G401.6 (cell line): ENCODE measurements at regions not wholly inside any gene's neighbourhood (a gene's known extent, or its start where the extent isn't known, plus 50 kb on each side); places are given as distances from the start of the nearest gene placed in this dataset.
"Not testable (repeated sequence)": the region's sequence is repeated elsewhere in the genome, so short reads cannot be mapped to it uniquely, and the experiment has no call there.

Experiments used
- FAIRE-seq: peaks from 2 replicates; lab custom pipeline; 2012; peaks lifted over from hg19 to GRCh38; lab: Jason Lieb, UNC

DNA sequence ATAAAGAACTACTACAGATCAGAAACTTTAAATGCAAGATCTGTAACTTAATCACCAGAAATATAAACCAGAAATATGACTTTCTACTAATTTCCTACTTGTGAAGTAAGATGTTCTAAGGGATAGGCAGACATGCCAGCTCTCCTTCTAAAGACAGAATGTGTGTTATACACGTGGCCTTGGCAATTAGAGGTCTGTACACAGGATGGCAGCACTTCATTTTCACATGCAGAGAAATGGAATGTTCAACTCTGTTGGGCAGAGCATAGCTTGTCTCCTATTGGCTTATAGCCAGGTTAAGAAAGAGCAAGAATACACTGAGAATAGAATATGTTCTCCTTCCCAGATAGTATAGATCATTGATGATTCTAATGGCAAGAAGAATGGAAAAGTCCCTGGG is 403.8 kb downstream of the DAD1 start:
- no peak for FAIRE-seq

DNA sequence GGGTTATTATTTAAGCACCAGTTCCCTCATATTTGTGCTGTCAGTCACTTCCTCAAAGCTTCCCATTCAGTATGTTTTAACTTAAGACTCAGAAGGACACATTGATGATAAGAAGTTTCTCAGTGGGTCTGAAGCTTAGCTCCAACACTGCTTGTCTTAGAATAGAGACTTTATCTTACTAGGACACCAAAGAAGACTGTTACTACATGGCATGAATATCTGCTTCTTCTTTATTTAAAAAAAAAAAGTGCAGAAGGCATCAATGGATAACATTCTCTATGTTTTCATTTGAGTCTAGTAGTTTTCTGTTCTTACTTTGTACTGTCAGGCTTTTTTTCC is 404.2 kb downstream of the DAD1 start:
- no peak for FAIRE-seq

DNA sequence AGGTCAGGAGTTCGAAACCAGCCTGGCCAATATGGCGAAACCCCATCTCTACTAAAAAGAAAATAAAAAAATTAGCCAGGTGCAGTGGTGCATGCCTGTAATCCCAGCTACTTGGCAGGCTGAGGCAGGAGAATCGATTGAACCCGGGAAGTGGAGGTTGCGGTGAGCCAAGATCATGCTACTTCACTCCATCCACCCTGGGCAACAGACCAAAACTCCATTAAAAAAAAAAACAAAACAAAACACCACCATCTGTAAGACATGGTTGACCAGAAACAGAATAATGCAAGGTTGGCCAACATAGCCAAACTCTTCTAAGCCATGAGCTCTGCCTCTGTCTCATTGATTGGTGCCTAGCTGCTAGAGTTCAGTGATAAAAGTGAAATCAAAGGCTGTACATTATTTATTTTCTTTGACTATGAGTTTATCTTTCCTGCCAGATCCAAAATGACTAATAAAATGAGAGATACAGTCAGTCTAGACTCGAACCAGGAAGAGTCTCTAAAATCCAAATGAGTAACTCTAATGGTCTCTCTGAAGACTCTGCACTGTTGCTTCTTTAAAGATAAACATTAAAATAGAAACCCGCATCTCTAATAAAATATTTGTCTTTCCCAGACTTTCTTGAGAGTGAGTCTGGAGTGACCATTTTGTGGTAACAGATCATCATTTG is 404.7 kb downstream of the DAD1 start:
- FAIRE-seq: no peak

DNA sequence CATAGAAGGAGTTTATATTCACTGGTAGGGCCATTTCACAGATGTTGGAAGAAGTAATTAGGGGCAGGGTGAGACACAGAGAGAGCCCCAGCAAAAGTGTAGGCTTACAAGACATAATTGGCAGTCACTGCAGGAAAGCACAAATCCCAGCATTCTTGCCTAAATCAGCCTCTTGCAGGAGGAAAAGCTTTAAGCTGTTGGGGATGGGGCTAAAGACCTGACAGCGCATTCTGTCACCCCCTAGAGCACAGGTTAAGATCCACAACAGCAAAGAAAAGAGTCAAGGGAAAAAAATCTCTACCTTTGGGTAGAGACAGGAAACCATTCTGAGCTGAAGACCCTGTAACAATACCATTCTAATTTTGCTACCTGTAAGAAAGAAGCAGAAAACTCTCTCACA is 409.0 kb downstream of the DAD1 start:
- no peak for FAIRE-seq

DNA sequence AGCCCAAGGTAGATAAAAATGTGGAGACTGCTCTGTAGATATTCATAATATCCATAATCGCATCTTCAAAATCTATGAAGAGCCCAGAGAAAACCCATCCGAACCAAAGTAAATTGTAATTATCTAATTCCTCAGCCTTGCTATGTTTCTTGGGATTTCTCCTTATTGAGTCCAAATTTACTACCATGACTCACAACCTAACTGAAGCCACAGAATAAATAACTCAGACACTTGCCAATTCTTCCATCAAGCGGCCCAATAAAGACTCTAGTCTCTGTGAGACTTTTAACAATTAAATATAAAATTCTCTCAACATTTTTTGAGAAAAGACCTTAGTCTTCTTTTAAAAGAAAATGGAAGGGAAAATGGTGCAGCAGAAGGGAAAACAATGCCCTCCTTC is 409.8 kb downstream of the DAD1 start:
- FAIRE-seq: no peak

DNA sequence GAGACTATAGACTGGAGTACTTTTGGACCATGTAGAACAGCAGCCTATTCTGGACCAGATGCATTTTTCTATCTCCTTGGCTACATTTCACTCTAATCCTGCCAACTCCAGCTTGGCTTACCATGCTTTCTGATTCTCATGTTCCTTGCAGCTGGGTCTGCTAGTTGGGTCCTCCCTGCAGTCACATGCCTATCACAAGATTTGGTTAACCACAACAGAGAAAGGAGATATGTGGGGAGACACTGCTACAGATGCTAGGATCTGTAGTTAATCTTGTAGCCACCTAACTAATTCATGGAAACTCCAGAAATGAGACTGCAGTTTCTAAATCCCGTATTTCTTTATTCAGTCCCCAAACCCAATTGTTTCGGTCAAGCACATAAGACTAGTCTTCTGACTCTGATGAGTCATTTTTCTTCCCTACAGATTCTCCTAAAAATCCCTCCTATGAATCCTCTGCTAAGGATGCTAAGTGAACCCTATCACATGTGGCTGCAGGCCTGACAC is 410.6 kb downstream of the DAD1 start:
- FAIRE-seq: no peak

DNA sequence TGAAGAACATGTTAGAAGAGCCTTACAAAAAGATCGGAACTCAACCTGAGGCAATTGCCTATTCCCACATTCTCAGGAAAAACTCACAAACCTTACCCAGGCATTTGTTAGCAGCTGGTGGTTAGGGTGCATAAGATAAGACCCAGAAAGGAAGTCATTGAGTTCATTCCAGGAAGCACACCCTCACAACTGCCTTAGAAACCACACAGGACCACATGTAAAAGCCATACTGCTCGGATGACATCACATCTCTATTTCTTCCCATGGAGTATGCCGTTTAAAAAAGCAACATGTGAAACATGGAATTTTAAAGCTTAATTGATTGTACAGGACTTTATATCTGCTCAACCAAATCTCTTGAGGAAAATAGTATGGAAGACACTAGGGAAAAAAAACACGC is 411.2 kb downstream of the DAD1 start:
- FAIRE-seq: no peak

DNA sequence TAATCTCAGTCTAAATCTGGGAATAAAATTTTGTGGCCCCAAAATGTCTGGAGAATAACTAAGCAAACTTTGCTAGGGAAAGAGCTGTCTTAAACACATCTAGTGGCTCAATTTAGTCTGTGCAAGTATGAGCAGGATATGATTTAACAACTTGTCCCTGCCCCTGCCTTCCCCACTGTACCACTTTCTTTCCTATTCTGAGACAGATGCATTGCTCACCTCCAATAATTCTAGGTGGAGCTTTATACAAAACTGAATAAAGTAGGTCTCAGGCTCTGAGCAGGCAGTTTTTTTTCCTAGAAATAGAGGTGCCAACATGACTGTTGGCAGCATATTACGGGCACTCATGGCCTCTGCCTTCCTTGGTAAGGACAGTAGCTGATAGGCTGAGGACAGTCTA is 412.1 kb downstream of the DAD1 start:
- FAIRE-seq: no peak

DNA sequence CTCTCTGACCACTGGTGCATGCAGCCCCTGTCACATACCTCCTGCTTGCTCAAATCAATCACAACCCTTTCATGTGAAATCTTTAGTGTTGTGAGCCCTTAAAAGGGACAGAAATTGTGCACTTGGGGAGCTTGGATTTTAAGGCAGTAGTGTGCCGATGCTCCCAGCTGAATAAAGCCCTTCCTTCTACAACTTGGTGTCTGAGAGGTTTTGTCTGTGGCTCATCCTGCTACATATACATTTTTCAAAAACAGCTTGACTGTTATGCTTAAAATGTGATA is 413.8 kb downstream of the DAD1 start:
- not testable (repeated sequence) for FAIRE-seq

DNA sequence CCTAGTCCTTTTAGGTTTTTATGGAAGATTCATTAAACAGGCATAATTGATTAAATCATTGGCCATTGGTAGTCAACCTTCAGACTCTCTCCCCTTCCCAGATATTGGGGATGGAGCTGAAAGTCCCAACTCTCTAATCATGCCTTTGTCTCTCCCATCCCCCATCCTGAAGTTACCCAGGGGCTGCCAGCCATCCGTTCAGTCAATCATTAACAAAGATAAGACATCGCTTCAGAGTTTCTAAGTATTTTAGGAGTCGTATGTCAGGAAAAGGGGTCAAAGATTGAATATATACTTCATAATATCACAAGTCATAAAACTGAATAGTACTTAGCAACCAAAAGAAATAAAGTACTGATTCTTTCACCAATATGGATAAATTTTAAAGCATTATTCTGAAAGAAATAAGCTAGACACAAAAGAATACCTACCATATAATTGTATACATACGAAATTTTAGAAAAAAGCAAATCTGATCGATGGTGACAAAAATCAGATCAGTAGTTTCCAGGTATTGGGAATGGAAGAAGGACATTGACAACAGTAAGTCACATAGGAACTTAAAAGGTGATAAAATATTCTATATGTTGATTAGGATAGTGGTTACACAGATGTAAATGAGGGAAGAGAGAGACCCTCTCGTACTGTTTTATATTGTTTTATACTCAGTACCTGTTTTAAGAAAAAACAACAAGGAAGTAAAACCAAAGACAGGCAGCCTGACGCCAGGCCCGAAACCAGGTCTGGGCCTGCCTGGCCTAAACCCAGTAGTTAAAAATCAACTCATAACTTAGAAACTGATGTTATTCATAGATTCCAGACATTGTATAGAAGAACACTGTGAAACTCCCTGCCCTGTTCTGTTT is 414.4 kb downstream of the DAD1 start:
- FAIRE-seq: no peak

DNA sequence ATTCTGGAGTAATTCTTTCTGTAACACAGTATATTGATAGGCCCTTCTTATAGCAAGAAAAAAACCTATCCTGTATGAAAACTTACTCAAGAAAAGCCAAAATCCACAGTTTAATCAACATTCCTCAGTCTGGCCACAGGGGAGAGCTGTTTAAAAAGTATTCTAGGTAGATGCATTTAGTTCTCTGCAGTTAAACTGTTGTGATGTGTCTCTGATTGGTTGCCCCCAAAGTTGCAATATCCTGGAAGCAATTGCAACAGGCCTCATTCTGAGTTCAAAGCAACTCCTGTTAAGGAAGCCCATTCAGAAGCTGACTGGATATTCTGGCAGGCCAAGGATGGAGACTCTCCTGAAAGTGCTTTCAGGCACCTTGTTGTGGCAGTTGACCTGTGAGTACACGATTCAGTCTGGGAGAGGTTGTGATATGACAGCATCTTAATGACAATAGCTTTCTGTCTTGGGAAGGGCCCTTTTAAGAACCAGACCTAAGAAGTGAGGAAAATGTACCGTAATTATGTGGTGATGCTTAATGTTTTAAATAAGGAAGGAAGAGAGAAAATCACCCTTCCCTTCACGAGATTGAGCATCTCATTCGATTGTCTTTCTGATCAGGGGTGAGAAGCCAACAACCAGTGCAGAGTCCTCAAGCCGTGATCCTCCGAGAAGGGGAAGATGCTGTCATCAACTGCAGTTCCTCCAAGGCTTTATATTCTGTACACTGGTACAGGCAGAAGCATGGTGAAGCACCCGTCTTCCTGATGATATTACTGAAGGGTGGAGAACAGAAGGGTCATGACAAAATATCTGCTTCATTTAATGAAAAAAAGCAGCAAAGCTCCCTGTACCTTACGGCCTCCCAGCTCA is 420.7 kb downstream of the DAD1 start:
- no peak for FAIRE-seq

DNA sequence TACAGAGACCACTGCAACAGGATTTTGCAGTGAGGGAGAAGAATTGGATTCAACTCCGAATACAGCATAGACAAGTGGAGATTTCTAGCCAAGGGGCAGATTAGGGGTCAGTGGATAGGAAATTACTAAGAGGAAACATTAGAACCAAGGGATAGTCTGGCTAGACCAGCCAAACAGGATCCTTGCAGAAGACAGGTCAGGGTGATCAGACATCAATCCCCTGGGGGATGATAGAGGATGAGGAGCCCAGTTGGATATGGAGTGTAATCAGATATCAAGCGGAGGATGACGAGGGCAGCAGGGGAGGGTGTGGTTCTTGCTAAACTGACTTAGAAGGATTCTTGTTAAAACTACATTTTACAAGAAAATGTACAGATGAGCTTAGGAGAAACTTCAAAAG is 424.4 kb downstream of the DAD1 start:
- no peak for FAIRE-seq

DNA sequence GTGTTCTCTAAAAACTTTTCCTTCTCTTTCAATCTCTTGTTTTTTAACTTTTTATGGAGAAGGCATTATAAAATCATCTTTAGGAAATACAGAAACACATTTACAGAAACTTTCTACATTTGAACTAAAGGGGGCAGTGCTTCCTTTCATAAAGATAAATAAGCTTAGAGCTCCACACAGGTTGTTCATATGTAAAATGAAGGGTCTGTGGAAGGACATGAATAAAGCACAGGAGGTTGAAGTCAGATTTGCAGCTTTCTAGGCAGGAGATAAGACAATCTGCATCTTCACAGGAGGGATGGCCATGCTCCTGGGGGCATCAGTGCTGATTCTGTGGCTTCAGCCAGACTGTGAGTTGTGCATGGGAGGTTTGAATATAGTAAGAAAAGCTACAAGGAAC is 426.0 kb downstream of the DAD1 start:
- FAIRE-seq: peak; percentile 19

DNA sequence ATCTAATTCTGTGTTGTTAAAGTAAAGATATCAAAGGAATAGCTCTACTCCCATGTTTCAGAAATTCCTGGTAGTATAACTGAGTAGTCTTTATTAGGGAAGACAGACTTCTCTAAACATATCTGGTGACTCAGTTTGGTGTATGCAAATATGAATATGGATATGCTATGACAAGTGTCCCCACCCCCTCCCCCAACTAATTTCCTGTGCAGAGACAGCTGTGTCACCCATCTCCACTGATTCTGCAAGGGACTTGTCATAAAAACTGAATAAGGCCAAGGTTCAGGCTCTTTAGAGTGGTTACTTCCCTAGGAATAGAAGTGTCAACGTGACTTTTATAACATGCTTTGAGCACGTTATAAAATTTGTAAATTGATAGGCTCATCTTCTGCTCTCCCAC is 429.1 kb downstream of the DAD1 start:
- FAIRE-seq: no peak

DNA sequence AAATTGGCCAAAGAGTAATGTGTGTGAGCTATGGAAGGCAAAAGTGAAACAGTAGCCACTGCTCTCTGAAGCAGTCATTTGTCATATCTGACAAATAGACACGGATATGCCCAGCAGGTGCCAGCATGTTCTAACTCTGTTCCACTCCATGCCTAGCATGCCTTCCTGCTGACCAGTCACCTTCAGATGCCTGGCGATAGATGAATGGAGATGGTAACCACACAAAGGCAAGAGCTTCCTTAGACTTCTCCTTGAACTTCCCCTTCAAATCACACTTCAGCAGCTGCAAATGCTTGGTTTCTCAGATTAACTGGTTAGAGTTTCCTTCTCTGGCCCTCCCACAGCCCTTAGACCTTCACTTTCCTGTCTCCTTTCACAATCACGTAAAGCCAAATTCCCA is 429.9 kb downstream of the DAD1 start:
- no peak for FAIRE-seq

DNA sequence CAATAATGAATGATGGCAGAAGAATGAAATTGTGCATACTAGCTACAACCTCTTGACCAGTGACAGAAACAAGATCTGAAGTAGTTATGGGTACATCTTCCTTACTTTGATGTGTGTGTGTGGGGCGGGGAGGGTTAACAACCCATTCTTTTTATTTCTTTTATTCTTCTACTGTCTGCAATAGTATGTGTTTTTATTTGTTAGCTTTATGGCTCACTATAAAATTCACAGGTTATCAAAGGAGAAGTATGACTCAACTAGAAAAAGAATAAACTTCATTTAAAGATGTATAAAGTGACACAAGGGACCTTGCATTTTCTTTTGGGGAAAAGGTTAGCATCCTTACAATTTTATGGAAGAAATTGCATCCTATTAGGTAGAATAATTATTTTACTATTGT is 430.5 kb downstream of the DAD1 start:
- no peak for FAIRE-seq

DNA sequence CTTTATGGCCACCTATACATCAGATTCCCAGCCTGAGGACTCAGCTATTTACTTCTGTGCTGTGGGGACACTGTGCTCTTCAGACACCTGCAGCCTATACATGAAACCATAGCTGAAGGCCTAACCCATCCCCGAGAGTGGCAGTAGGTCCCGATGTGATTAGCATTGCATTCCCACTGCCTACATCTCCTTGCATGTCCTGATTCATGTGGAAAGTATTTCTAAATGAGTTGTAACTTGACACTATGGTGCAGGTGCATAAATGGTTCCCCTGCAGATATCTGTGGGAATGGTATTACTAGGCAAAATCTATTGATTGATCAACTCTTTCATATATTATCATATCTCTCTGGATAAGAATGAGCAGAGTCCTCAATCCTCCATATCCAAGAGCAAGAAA is 433.5 kb downstream of the DAD1 start:
- FAIRE-seq: no peak

DNA sequence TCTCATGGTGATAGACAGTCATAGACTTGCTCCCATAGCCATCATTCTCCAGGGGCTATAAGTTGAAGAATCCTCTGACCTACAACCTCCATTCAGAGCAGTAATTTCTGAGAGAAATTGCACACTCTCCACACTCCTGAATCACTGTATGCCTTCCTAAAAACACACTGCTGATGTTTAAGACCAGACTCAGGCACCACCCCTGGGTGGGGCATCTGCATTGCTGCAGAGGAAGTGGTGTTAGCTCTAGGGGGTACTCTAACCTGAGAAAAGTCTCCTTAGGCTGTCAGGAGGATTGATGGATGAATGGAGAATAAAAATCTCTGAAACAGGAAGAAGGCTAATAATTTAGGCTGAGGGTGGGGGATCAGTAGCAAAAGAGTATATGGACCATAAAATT is 436.1 kb downstream of the DAD1 start:
- no peak for FAIRE-seq

DNA sequence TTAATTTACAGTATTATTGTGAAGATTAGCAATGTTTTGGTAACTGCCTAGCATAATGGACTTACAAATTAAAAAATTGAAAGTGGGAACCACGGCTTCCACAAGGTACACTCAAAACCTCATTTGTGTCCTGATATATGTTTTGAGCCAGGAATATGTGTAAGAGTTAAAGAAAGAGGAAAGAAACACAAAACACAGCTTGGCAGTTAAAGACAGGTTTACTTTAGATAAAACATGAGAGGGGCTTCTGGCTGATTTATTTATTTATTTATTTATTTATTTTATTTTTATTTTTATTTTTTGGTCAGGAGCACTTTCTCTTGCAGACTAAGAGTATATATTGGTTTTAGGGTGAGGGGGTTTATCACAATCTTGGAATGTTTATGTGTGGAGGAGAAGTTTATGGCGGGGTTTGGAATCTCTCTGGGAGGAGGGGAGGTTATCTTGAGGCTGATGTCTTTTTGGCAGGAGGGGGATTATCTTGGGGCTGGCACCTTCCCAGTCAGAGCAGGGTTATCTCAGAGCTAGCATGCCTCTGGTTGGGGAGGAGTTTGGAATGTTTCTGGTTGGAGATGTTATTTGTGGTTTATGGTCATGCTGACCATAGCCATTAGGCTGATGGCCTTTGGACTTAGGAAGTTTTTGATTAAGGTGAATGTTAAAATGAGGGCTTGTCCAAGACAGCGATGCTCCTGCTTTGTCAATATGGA is 436.7 kb downstream of the DAD1 start:
- FAIRE-seq: no peak

DNA sequence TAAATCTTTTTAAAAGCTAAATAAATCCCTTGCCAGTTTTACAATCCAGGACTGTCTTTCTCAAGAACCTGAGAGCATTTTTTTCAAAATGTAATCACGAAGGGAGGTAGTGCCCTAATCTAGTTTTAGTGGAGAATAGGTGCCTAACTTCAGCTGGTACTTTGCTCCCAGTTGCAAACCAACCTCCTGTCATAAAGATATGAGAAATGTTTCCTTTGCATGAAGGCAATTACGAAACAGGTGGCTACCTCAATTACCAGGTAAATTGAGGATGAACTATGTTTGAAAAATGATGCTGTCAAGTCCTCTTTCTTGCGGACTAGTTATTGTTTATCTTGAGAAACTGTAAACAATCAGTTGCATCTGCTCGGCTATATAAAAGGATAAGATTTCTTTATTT is 437.9 kb downstream of the DAD1 start:
- no peak for FAIRE-seq

DNA sequence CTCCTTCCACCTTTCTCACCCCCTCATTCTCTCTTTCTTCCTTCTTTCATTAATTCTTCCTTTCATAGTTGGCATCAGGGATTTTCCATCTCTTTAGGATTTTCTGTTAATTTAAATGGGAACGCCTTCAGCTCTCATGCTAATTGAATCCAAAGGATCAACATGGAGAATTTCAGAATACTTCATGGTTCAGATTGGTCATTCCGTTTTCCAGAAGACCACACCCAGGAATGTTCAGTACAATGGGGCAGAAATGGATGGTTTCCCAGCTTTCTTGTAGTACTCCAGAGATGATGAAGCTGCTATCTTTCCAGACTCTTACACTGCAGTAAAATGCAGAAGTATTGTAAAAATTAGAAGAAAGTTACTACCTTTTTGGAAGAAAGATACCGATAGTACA is 440.0 kb downstream of the DAD1 start:
- FAIRE-seq: no peak

DNA sequence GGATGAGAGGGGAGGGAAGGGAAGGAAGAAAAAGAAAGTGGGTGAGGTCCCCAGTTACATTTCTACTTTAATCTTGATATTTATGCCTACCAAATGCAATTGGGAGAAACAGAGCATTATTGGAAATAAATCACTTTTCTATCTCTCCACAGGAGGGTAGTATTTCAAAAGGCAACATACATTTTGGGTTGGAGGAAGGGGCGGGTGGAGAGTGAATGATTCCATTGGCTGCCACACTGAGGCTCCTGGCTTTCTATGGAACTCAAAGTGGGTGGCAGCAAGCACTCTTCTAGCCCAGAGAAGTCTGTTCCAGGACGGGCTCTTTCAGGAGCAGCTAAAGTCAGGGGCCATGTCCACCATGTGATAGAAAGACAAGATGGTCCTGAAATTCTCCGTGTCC is 441.3 kb downstream of the DAD1 start:
- FAIRE-seq: no peak

DNA sequence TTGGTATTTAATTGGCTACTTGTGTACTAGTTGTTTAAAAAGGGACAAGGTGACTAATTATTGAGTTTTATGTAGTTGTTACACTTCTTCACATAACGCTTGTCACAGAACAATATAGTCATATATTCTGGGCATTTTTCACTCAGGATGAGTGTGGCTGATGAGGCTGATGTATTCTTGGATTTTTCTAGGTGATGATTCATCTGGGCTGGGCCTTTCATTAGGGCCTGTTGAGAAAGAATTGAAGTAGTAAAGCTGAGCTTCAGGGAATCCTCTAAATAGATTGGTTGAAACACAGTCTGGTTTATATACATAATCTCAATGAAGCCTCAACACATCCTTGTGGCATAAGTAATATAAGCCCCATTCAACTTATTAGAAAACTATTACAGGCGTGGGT is 445.7 kb downstream of the DAD1 start:
- no peak for FAIRE-seq
